Stimulated activated naive B cell treated with anti-CD40 and anti-IgM and Interleukin-4, amounts not matched to agents 10 μg/mL and 1 μg/mL and 100 μg/mL, for 72 hours (primary cell): ENCODE measurements at regions not wholly inside any gene's neighbourhood (a gene's known extent, or its start where the extent isn't known, plus 50 kb on each side); places are given as distances from the start of the nearest gene placed in this dataset.
A peak's percentile ranks its signal among the peaks of the same experiment; 100 is the strongest.

Experiments
- ATAC-seq, 2 donors: fragments of 150-1000 bp; cut with Tn5 transposase; replicated peaks; 2 replicates each; pipeline ENCODE4 v1.10.0; 2021; ENCODE audit warnings: moderate library complexity in 1 of 2
- DNase-seq: peaks from one replicate; pipeline ENCODE4 v3.0.0; 2021
- H3K27ac Mint-ChIP-seq: one replicate; pipeline ENCODE4 v1.8.0; 2022; ENCODE audit warnings: mild to moderate bottlenecking, mixed read lengths
- H3K27me3 Mint-ChIP-seq, 2 donors: one replicate each; pipeline ENCODE4 v1.8.0; 2022; ENCODE audit warnings: mixed read lengths in 2 of 2
- H3K36me3 Mint-ChIP-seq, 2 donors: one replicate each; pipeline ENCODE4 v1.8.0; 2022; ENCODE audit warnings: mixed read lengths in 2 of 2, mild to moderate bottlenecking in 1 of 2
- H3K4me1 Mint-ChIP-seq, 2 donors: one replicate each; pipeline ENCODE4 v1.8.0; 2022; ENCODE audit warnings: mixed read lengths in 2 of 2, mild to moderate bottlenecking in 1 of 2
- H3K4me3 Mint-ChIP-seq, 2 donors: one replicate each; pipeline ENCODE4 v1.8.0; 2022; ENCODE audit warnings: mild to moderate bottlenecking in 2 of 2, mixed read lengths in 2 of 2, moderate library complexity in 1 of 2
- H3K9me3 Mint-ChIP-seq, 2 donors: one replicate each; pipeline ENCODE4 v1.8.0; 2022; ENCODE audit warnings: mixed read lengths in 2 of 2, mild to moderate bottlenecking in 1 of 2

- Mint-ChIP-seq H3K4me3 (no peak overlapping the region), H3K36me3 (no peaks in the 10 kb centered on the region), H3K27ac (no peak overlapping the region), H3K9me3 (peaks cover 0 to under 1% of the 10 kb centered on the region in 2 donors), H3K27me3 (no peaks in the 10 kb centered on the region), H3K4me1 (peaks cover 0 to 10% of the 10 kb centered on the region in 2 donors)
- DNase-seq, result no peak
- ATAC-seq, result peak; percentile 53 to 58
Observed at GRCh38 chr3:168467115-168467714, 371.5 kb upstream of the GOLIM4 start.

- Mint-ChIP-seq H3K27ac (no peak overlapping the region), H3K4me3 (no peak overlapping the region)
- no peak for ATAC-seq
Observed at GRCh38 chr3:168461793-168462192, 366.1 kb upstream of the GOLIM4 start.

GRCh38 chr3:168459226-168459784 is 363.6 kb upstream of the GOLIM4 start:
- Mint-ChIP-seq H3K9me3 (peaks cover 5 to 10% of the 10 kb centered on the region in 2 donors), H3K4me3 (no peak overlapping the region), H3K36me3 (no peaks in the 10 kb centered on the region), H3K4me1 (no peaks in the 10 kb centered on the region), H3K27me3 (no peaks in the 10 kb centered on the region), H3K27ac (no peak overlapping the region)
- DNase-seq, result no peak
- ATAC-seq, result no peak

More at GRCh38 chr3:168461793-168462192, 366.1 kb upstream of the GOLIM4 start:
- Mint-ChIP-seq H3K4me1 (peaks cover 0 to 2% of the 10 kb centered on the region in 2 donors), H3K9me3 (peaks cover 5 to 10% of the 10 kb centered on the region in 2 donors), H3K27me3 (no peaks in the 10 kb centered on the region), H3K36me3 (no peaks in the 10 kb centered on the region)
- DNase-seq, result no peak

GRCh38 chr3:168457954-168458539 is 362.3 kb upstream of the GOLIM4 start:
- DNase-seq (no peak), ATAC-seq (no peak)
- H3K27ac Mint-ChIP-seq, result no peak overlapping the region
- H3K36me3 Mint-ChIP-seq, result no peaks in the 10 kb centered on the region
- H3K27me3 Mint-ChIP-seq, result no peaks in the 10 kb centered on the region
- H3K9me3 Mint-ChIP-seq, result peaks cover 5 to 10% of the 10 kb centered on the region in 2 donors
- H3K4me3 Mint-ChIP-seq, result no peak overlapping the region
- H3K4me1 Mint-ChIP-seq, result no peaks in the 10 kb centered on the region

- Mint-ChIP-seq H3K9me3 (no peaks in the 10 kb centered on the region), H3K27ac (no peak overlapping the region), H3K36me3 (no peaks in the 10 kb centered on the region), H3K27me3 (no peaks in the 10 kb centered on the region), H3K4me3 (no peak overlapping the region), H3K4me1 (no peaks in the 10 kb centered on the region)
- no peak for DNase-seq
- no peak for ATAC-seq
Observed at GRCh38 chr3:168455814-168456213, 360.1 kb upstream of the GOLIM4 start.

GRCh38 chr3:168453623-168454022 is 357.9 kb upstream of the GOLIM4 start:
- ATAC-seq (no peak), DNase-seq (no peak)
- no peaks in the 10 kb centered on the region for H3K36me3 Mint-ChIP-seq
- H3K4me3 Mint-ChIP-seq, result no peak overlapping the region
- no peaks in the 10 kb centered on the region for H3K9me3 Mint-ChIP-seq
- H3K4me1 Mint-ChIP-seq, result no peaks in the 10 kb centered on the region
- no peaks in the 10 kb centered on the region for H3K27me3 Mint-ChIP-seq
- no peak overlapping the region for H3K27ac Mint-ChIP-seq

GRCh38 chr3:168443965-168444364 is 348.2 kb upstream of the GOLIM4 start:
- H3K27me3 Mint-ChIP-seq, result no peaks in the 10 kb centered on the region
- no peaks in the 10 kb centered on the region for H3K9me3 Mint-ChIP-seq
- DNase-seq, result no peak
- H3K4me1 Mint-ChIP-seq, result no peaks in the 10 kb centered on the region
- H3K27ac Mint-ChIP-seq, result no peak overlapping the region
- no peaks in the 10 kb centered on the region for H3K36me3 Mint-ChIP-seq
- no peak overlapping the region for H3K4me3 Mint-ChIP-seq
- ATAC-seq, result no peak

GRCh38 chr3:168442502-168442901 is 346.8 kb upstream of the GOLIM4 start:
- no peaks in the 10 kb centered on the region for H3K9me3 Mint-ChIP-seq
- no peaks in the 10 kb centered on the region for H3K27me3 Mint-ChIP-seq
- H3K27ac Mint-ChIP-seq, result no peak overlapping the region
- H3K4me3 Mint-ChIP-seq, result no peak overlapping the region
- DNase-seq (no peak), ATAC-seq (no peak)
- H3K4me1 Mint-ChIP-seq, result no peaks in the 10 kb centered on the region
- no peaks in the 10 kb centered on the region for H3K36me3 Mint-ChIP-seq

GRCh38 chr3:168436245-168436724 is 340.6 kb upstream of the GOLIM4 start:
- ATAC-seq, result no peak
- Mint-ChIP-seq H3K27ac (no peak overlapping the region), H3K9me3 (no peaks in the 10 kb centered on the region), H3K4me1 (no peaks in the 10 kb centered on the region), H3K36me3 (no peaks in the 10 kb centered on the region), H3K27me3 (no peaks in the 10 kb centered on the region), H3K4me3 (no peak overlapping the region)
- no peak for DNase-seq

- Mint-ChIP-seq H3K27me3 (no peaks in the 10 kb centered on the region), H3K4me1 (peaks cover 2 to 6% of the 10 kb centered on the region in 2 donors), H3K9me3 (no peaks in the 10 kb centered on the region), H3K27ac (no peak overlapping the region), H3K36me3 (no peaks in the 10 kb centered on the region), H3K4me3 (no peak overlapping the region)
- DNase-seq (no peak), ATAC-seq (no peak)
Observed at GRCh38 chr3:168431491-168431890, 335.8 kb upstream of the GOLIM4 start.

- no peak overlapping the region for H3K27ac Mint-ChIP-seq
- peaks cover 2 to 6% of the 10 kb centered on the region in 2 donors for H3K4me1 Mint-ChIP-seq
- no peak for DNase-seq
- H3K27me3 Mint-ChIP-seq, result no peaks in the 10 kb centered on the region
- no peak for ATAC-seq
- H3K9me3 Mint-ChIP-seq, result no peaks in the 10 kb centered on the region
- no peak overlapping the region for H3K4me3 Mint-ChIP-seq
- no peaks in the 10 kb centered on the region for H3K36me3 Mint-ChIP-seq
Observed at GRCh38 chr3:168427835-168428475, 332.2 kb upstream of the GOLIM4 start.

- Mint-ChIP-seq H3K27me3 (no peaks in the 10 kb centered on the region), H3K4me1 (peaks cover 2 to 6% of the 10 kb centered on the region in 2 donors), H3K4me3 (no peak overlapping the region), H3K9me3 (no peaks in the 10 kb centered on the region), H3K27ac (no peak overlapping the region), H3K36me3 (no peaks in the 10 kb centered on the region)
- DNase-seq (no peak), ATAC-seq (no peak)
Observed at GRCh38 chr3:168427156-168427555, 331.4 kb upstream of the GOLIM4 start.

- DNase-seq (no peak), ATAC-seq (no peak)
- no peaks in the 10 kb centered on the region for H3K27me3 Mint-ChIP-seq
- H3K36me3 Mint-ChIP-seq, result no peaks in the 10 kb centered on the region
- H3K4me1 Mint-ChIP-seq, result peaks cover 2 to 6% of the 10 kb centered on the region in 2 donors
- H3K27ac Mint-ChIP-seq, result no peak overlapping the region
- no peak overlapping the region for H3K4me3 Mint-ChIP-seq
- no peaks in the 10 kb centered on the region for H3K9me3 Mint-ChIP-seq
Observed at GRCh38 chr3:168425936-168426595, 330.3 kb upstream of the GOLIM4 start.

GRCh38 chr3:168424059-168424734 is 328.5 kb upstream of the GOLIM4 start:
- DNase-seq (no peak), ATAC-seq (no peak)
- no peak overlapping the region for H3K4me3 Mint-ChIP-seq
- H3K9me3 Mint-ChIP-seq, result no peaks in the 10 kb centered on the region
- H3K27ac Mint-ChIP-seq, result no peak overlapping the region
- no peaks in the 10 kb centered on the region for H3K27me3 Mint-ChIP-seq
- H3K4me1 Mint-ChIP-seq, result peaks cover 2 to 6% of the 10 kb centered on the region in 2 donors
- no peaks in the 10 kb centered on the region for H3K36me3 Mint-ChIP-seq
